ENCODE measurements at regions not wholly inside any gene's neighbourhood (a gene's known extent, or its start where the extent isn't known, plus 50 kb on each side); places are given as distances from the start of the nearest gene placed in this dataset.
"Not testable (repeated sequence)": the region's sequence is repeated elsewhere in the genome, so short reads cannot be mapped to it uniquely, and the experiment has no call there.

DNA sequence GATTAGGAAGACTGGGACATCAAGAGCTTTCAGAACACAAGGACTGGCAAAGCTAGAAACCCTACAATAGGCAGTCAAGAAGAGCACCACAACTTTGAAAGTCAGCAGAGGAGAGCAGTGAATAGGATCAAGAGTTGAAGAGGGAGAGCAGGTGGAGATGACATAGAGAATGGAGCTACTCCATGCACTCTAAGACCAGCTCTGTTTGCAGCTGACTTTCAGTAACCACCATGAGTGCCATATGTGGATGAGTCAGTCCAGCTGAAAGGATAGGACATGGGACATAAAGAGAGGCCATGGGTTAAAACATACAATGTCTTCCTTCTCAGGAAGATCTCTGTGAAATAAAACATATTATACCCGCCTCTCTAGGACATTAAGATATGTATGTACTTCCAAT is 289.1 kb upstream of the KLF4 start:
- no peak overlapping the region for H3K4me3 ChIP-seq (ENCODE audit: low read depth, low read length)
- no peak for DNase-seq (ENCODE audit: low read depth, low spot score)
- TF ChIP-seq, protein P1, sequence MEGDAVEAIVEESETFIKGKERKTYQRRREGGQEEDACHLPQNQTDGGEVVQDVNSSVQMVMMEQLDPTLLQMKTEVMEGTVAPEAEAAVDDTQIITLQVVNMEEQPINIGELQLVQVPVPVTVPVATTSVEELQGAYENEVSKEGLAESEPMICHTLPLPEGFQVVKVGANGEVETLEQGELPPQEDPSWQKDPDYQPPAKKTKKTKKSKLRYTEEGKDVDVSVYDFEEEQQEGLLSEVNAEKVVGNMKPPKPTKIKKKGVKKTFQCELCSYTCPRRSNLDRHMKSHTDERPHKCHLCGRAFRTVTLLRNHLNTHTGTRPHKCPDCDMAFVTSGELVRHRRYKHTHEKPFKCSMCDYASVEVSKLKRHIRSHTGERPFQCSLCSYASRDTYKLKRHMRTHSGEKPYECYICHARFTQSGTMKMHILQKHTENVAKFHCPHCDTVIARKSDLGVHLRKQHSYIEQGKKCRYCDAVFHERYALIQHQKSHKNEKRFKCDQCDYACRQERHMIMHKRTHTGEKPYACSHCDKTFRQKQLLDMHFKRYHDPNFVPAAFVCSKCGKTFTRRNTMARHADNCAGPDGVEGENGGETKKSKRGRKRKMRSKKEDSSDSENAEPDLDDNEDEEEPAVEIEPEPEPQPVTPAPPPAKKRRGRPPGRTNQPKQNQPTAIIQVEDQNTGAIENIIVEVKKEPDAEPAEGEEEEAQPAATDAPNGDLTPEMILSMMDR (IDR thresholded peaks at IDR 0.05; ENCODE audit: insufficient read depth, low read length, missing control alignments), result no peak
- ChIA-PET CTCF (no interaction called here), POLR2A (no interaction called here)

DNA sequence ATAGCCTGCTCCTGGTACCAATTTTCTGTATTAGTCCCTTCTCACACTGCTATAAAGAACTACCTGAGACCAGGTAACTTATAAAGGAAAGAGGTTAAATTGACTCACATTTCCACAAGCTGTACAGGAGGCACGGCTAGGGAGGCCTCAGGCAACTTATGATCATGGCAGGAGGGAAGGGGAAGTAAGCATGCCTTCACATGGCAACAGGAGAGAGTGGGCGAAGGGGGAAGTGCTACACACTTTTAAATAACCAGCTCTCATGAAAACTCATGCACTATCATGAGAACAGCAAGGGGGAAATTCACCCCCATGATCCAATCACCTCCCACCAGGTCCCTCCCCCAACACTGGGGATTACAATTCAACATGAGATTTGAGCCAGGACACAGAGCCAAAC is 284.5 kb upstream of the KLF4 start:
- POLR2A ChIA-PET; H3K4me3 ChIP-seq (ENCODE audit: low read depth, low read length); DNase-seq (ENCODE audit: low read depth, low spot score): not testable (repeated sequence)
- CTCF ChIA-PET, result interaction anchor here (1.2 kb wide), 1 partner anchor 10 kb away, joined by 8 read pairs; no protein-coding TSS in a partner anchor

DNA sequence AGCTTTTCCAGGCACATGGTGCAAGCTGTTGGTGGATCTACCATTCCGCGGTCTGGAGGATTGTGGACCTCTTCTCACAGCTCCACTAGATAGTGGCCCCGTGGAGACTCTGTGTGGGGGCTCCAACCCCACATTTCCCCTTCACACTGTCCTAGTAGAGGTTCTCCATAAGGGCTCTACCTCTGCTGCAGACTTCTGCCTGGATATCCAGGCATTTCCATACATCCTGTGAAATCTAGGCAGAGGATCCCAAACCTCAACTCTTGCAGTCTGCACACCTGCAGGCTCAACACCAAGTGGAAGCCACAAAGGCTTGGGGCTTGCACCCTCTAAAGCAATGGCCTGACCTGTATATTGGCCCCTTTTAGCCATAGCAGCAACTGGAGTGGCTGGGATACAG is 283.4 kb upstream of the KLF4 start:
- no peak for DNase-seq (ENCODE audit: low read depth, low spot score)
- no peak overlapping the region for H3K4me3 ChIP-seq (ENCODE audit: low read depth, low read length)
- TF ChIP-seq, protein P1 (IDR thresholded peaks at IDR 0.05; ENCODE audit: insufficient read depth, low read length, missing control alignments), result no peak
- POLR2A ChIA-PET, result no interaction called here
- CTCF ChIA-PET, result no interaction called here

DNA sequence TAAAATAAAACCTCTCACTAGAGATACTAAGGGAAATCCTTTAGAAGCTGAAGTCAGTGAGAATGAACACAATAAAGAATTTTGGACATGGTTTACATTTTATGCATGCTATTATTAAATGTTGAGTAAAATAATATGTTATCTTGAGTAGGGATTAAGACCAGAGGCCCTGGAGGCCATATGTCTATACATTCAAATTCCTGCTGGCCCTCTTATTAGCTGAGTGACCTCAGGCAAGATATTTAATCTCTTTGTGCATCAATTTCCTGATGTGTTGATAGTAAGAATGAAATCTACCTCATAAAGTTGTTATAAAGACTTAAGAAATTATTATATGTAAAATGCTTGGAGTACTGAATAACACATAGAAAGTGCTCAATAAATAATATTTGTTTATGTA is 281.1 kb upstream of the KLF4 start:
- ChIA-PET CTCF (no interaction called here), POLR2A (no interaction called here)
- H3K4me3 ChIP-seq (ENCODE audit: low read depth, low read length), result no peak overlapping the region
- TF ChIP-seq, protein P1 (IDR thresholded peaks at IDR 0.05; ENCODE audit: insufficient read depth, low read length, missing control alignments), result no peak
- DNase-seq (ENCODE audit: low read depth, low spot score), result no peak

DNA sequence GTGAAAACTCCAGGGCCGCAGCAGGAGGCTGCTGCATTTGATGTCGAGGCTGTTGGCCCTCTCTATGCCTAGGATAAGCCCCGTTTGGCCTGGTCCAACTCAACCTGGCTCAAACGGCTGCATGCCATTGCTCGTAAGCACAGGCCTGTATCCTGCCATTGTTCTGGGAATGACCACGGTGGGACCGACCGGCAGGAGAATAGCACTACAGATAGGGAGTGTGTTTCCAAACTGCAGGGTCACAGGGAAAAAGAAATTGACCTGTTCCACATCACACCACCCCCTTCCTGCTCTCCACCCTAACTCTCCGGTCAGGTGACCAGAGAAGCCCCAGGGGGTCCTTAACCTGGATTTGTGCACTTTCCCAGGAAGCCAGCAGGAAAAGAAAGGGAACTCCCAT is 278.7 kb upstream of the KLF4 start:
- H3K4me3 ChIP-seq (ENCODE audit: low read depth, low read length), result no peak overlapping the region
- TF ChIP-seq, protein P1 (IDR thresholded peaks at IDR 0.05; ENCODE audit: insufficient read depth, low read length, missing control alignments), result no peak
- ChIA-PET POLR2A (no interaction called here), CTCF (no interaction called here)
- no peak for DNase-seq (ENCODE audit: low read depth, low spot score)

DNA sequence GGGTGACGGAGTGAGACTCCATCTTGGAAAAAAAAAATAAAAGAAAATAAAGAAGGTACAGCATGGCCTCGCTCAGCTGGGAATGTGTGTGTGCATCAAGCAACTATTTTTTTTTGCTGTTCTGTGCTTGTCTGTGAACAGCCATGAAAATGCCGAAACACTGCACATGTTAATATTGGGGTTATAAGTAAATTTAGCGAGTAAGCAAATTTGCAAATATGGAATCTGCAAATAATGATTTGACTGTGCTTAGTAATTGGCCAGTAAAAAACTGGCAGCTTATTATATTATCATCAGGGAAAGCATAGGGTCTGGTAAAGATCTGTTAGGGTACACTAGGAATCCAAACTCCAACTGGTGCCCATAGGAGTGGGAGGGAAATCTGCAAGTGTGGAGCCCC is 278.1 kb upstream of the KLF4 start:
- TF ChIP-seq, protein P1 (IDR thresholded peaks at IDR 0.05; ENCODE audit: insufficient read depth, low read length, missing control alignments), result no peak
- DNase-seq (ENCODE audit: low read depth, low spot score), result no peak
- CTCF ChIA-PET, result no interaction called here
- POLR2A ChIA-PET, result no interaction called here
- no peak overlapping the region for H3K4me3 ChIP-seq (ENCODE audit: low read depth, low read length)

DNA sequence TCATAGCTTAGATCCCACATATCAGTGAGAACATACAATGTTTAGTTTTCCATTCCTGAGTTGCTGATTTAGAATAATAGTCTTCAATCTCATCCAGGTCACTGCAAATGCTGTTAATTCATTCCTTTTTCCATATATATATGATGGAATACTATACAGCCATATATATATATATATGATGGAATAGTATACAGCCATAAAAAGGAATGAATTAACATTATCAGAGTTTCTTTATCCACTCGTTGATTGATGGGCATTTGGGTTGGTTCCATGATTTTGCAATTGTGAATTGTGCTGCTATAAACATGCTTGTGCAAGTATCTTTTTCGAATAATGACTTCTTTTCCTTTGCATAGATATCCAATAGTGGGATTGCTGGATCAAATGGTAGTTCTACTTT is 273.9 kb upstream of the KLF4 start:
- DNase-seq (ENCODE audit: low read depth, low spot score); CTCF ChIA-PET; H3K4me3 ChIP-seq (ENCODE audit: low read depth, low read length); POLR2A ChIA-PET: not testable (repeated sequence)

DNA sequence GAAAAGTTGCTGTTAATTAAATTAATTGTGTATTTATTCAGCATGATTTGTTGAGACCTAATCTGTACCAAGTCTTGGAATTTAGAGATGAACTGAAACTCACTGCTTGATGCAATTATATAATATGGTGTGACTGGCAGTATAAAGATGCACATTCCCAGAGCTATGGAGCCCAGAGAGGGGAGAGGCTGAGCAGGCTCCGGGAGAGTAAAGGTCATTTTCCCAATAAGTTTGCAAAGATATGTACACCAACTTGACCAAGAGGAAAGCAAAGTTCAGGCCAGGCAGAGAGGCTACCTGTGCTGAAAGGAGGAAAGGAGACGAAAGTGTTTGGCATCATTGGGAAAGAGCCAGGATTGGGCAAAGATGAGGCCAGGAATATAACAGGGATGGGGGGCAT is 271.7 kb upstream of the KLF4 start:
- no peak for DNase-seq (ENCODE audit: low read depth, low spot score)
- TF ChIP-seq, protein P1 (IDR thresholded peaks at IDR 0.05; ENCODE audit: insufficient read depth, low read length, missing control alignments), result no peak
- POLR2A ChIA-PET, result no interaction called here
- CTCF ChIA-PET, result no interaction called here
- no peak overlapping the region for H3K4me3 ChIP-seq (ENCODE audit: low read depth, low read length)
